NT2/D1 (cell line): ENCODE measurements at regions not wholly inside any gene's neighbourhood (a gene's known extent, or its start where the extent isn't known, plus 50 kb on each side); places are given as distances from the start of the nearest gene placed in this dataset.

Source experiments
- SUZ12 ChIP-seq: IDR thresholded peaks from 2 replicates; pipeline ENCODE4 v1.6.1; 2011; ENCODE audit not compliant: insufficient read length, insufficient read depth; ENCODE audit errors: extremely low read depth
- ZNF274 ChIP-seq: IDR thresholded peaks from 2 replicates; pipeline ENCODE4 v1.6.1; 2011; ENCODE audit warnings: mild to moderate bottlenecking, low read depth, low read length

- TF ChIP-seq ZNF274 = no peak
- TF ChIP-seq SUZ12 = no peak
Measured at GRCh38 chr12:125794401-125794800, 729.2 kb downstream of the AACS start.
